Esophagus muscularis mucosa (tissue), 4 donors: ENCODE measurements at regions not wholly inside any gene's neighbourhood (a gene's known extent, or its start where the extent isn't known, plus 50 kb on each side); places are given as distances from the start of the nearest gene placed in this dataset.

ENCODE experiments used
- DNase-seq: peaks from one replicate; pipeline ENCODE4 v3.0.0-alpha.2; 2017; ENCODE audit errors: extremely low spot score
- H3K27ac ChIP-seq, 4 donors: fragments of 200-600 bp; sonication (generic); replicated peaks in 1 of 4; 1 replicate in 3 of 4; 2 replicates in 1 of 4; pipeline ENCODE4 v1.5.1; 2016 to 2019; ENCODE audit warnings: mild to moderate bottlenecking in 1 of 4
- H3K27me3 ChIP-seq, 4 donors: fragments of 200-600 bp; sonication (generic); one replicate each; pipeline versions ENCODE4 v1.5.1 to v1.6.0; 2016 to 2019
- H3K36me3 ChIP-seq, 4 donors: fragments of 200-600 bp; sonication (generic); one replicate each; pipeline ENCODE4 v1.5.1; 2016 to 2019
- H3K4me1 ChIP-seq, 4 donors: fragments of 200-600 bp; sonication (generic); one replicate each; pipeline ENCODE4 v1.5.1; 2016 to 2019
- H3K4me3 ChIP-seq, 4 donors: fragments of 200-600 bp; sonication (generic); 1 replicate in 2 of 4; 2 replicates in 2 of 4; pipeline ENCODE4 v1.5.1; 2016 to 2019; ENCODE audit warnings: mild to moderate bottlenecking in 4 of 4, moderate library complexity in 1 of 4
- H3K9me3 ChIP-seq, 4 donors: fragments of 200-600 bp; sonication (generic); 1 replicate in 3 of 4; 2 replicates in 1 of 4; pipeline ENCODE4 v1.5.1; 2016 to 2019
- CTCF ChIP-seq, 3 experiments: fragments of 200-600 bp in 2 of 3; fragments of 450-650 bp in 1 of 3; sonication (generic) in 2 of 3; IDR thresholded peaks; one replicate each; pipeline ENCODE4 v1.5.1; 2017 to 2019; ENCODE audit warnings: antibody characterized with exemption in 3 of 3, mild to moderate bottlenecking in 2 of 3, moderate library complexity in 1 of 3
- EP300 ChIP-seq: sonication (generic); formaldehyde crosslinking; IDR thresholded peaks from one replicate; pipeline ENCODE4 v1.6.1; 2017; ENCODE audit warnings: antibody characterized with exemption
- POLR2A ChIP-seq: fragments of 450-650 bp; IDR thresholded peaks from one replicate; pipeline ENCODE4 v1.6.1; 2017; ENCODE audit warnings: antibody characterized with exemption, moderate library complexity, mild to moderate bottlenecking, low read depth
- POLR2AphosphoS5 ChIP-seq, 2 donors: sonication (generic); formaldehyde crosslinking; IDR thresholded peaks; one replicate each; pipeline ENCODE4 v1.6.1; 2017; ENCODE audit warnings: antibody characterized with exemption in 2 of 2
- WGBS: methylation state at CpG from one replicate; pipeline ENCODE4 v1.1.5; 2018; 5-methylcytosine and 5-hydroxymethylcytosine counted together
- intact Hi-C: fragments of 100-400 bp; cut with DNase I; formaldehyde crosslinking; loops from one replicate; pipeline ENCODE4 v1.15.1; 2023

GRCh38 chr14:61881046-61881445 lies 118.8 kb downstream of the SNAPC1 start:
- 89% methylated on average over 1 of the region's 1 CpG for WGBS
- intact Hi-C loops = no loop called here

GRCh38 chr14:61884711-61885110 lies 122.5 kb downstream of the SNAPC1 start:
- Histone ChIP-seq H3K36me3 (peaks cover 0 to 4% (median 0%) of the 10 kb centered on the region in 4 donors), H3K9me3 (no peaks in the 10 kb centered on the region), H3K4me1 (no peaks in the 10 kb centered on the region), H3K27me3 (no peaks in the 10 kb centered on the region), H3K4me3 (no peak overlapping the region), H3K27ac (no peak overlapping the region)
- DNase-seq = no peak
- 36% methylated on average over 2 of the region's 2 CpGs for WGBS
- intact Hi-C loops = no loop called here
- TF ChIP-seq POLR2AphosphoS5 (IDR thresholded peaks at IDR 0.05) (no peak), CTCF (IDR thresholded peaks at IDR 0.05) (no peak), EP300 (no peak), POLR2A (no peak)

More at GRCh38 chr14:61881046-61881445, 118.8 kb downstream of the SNAPC1 start:
- no peaks in the 10 kb centered on the region for H3K9me3 ChIP-seq
- H3K36me3 ChIP-seq = no peaks in the 10 kb centered on the region
- DNase-seq = no peak
- H3K27ac ChIP-seq = no peak overlapping the region
- no peaks in the 10 kb centered on the region for H3K4me1 ChIP-seq
- H3K27me3 ChIP-seq = no peaks in the 10 kb centered on the region
- no peak overlapping the region for H3K4me3 ChIP-seq
- TF ChIP-seq POLR2AphosphoS5 (IDR thresholded peaks at IDR 0.05) (no peak), POLR2A (no peak), CTCF (IDR thresholded peaks at IDR 0.05) (no peak), EP300 (no peak)

GRCh38 chr14:61885203-61885961 lies 123.2 kb downstream of the SNAPC1 start:
- peaks cover 0 to 4% (median 0%) of the 10 kb centered on the region in 4 donors for H3K36me3 ChIP-seq
- 83% methylated on average over 2 of the region's 2 CpGs for WGBS
- H3K4me3 ChIP-seq = no peak overlapping the region
- H3K27me3 ChIP-seq = no peaks in the 10 kb centered on the region
- no peak for DNase-seq
- H3K9me3 ChIP-seq = no peaks in the 10 kb centered on the region
- TF ChIP-seq POLR2A (no peak), EP300 (no peak), CTCF (IDR thresholded peaks at IDR 0.05) (no peak), POLR2AphosphoS5 (IDR thresholded peaks at IDR 0.05) (no peak)
- no peak overlapping the region for H3K27ac ChIP-seq
- no peaks in the 10 kb centered on the region for H3K4me1 ChIP-seq
- intact Hi-C loops = no loop called here

- no peaks in the 10 kb centered on the region for H3K27me3 ChIP-seq
- TF ChIP-seq POLR2A (no peak), POLR2AphosphoS5 (IDR thresholded peaks at IDR 0.05) (no peak), EP300 (no peak), CTCF (IDR thresholded peaks at IDR 0.05) (no peak)
- no peak for DNase-seq
- no peak overlapping the region for H3K27ac ChIP-seq
- H3K36me3 ChIP-seq = peaks cover 0 to 4% (median 0%) of the 10 kb centered on the region in 4 donors
- H3K4me1 ChIP-seq = no peaks in the 10 kb centered on the region
- H3K9me3 ChIP-seq = no peaks in the 10 kb centered on the region
- intact Hi-C loops = no loop called here
- no peak overlapping the region for H3K4me3 ChIP-seq
- whole genome bisulfite sequencing = 86% methylated on average over 2 of the region's 2 CpGs
These were observed 125.4 kb downstream of the SNAPC1 start for GRCh38 chr14:61887628-61888027.

- 55% methylated on average over 4 of the region's 4 CpGs for whole genome bisulfite sequencing
- TF ChIP-seq CTCF (IDR thresholded peaks at IDR 0.05) (no peak), EP300 (no peak), POLR2A (no peak), POLR2AphosphoS5 (IDR thresholded peaks at IDR 0.05) (no peak)
- Histone ChIP-seq H3K27me3 (no peaks in the 10 kb centered on the region), H3K36me3 (peaks cover 0 to 4% (median 0%) of the 10 kb centered on the region in 4 donors), H3K4me1 (no peaks in the 10 kb centered on the region), H3K27ac (no peak overlapping the region), H3K4me3 (no peak overlapping the region), H3K9me3 (no peaks in the 10 kb centered on the region)
- intact Hi-C loops = no loop called here
- no peak for DNase-seq
These were observed 127.7 kb downstream of the SNAPC1 start for GRCh38 chr14:61889914-61890351.
